ENCODE measurements at regions not wholly inside any gene's neighbourhood (a gene's known extent, or its start where the extent isn't known, plus 50 kb on each side); places are given as distances from the start of the nearest gene placed in this dataset.

- Histone ChIP-seq H4K20me1 (replicated peaks; ENCODE audit: control insufficient read depth, insufficient read depth, low read length) (no peaks in the 10 kb centered on the region), H3K4me3 (no peak overlapping the region), H2AFZ (ENCODE audit: low read depth, low read length) (peak overlapping the region; percentile 34; the same call in 1 of the 2 replicates), H3K4me1 (replicated peaks in 1 of 2; ENCODE audit: control insufficient read depth in 2 of 2, insufficient read depth in 2 of 2, low read length in 2 of 2) (peaks cover 0 to 7% of the 10 kb centered on the region in 2 experiments; a peak in 4 of 5 replicates), H3K36me3 (ENCODE audit: control insufficient read depth, insufficient read depth, low read length) (no peaks in the 10 kb centered on the region), H3K27me3 (ENCODE audit: control insufficient read depth in 2 of 2, insufficient read depth in 2 of 2, low read length in 2 of 2) (peaks cover 0 to 3% of the 10 kb centered on the region in 2 experiments; a peak in 1 of 5 replicates), H3K79me2 (ENCODE audit: control insufficient read depth, insufficient read depth, low read length) (no peaks in the 10 kb centered on the region), H3K9ac (ENCODE audit: insufficient read depth in 1 of 2, low read depth in 2 of 2, low read length in 2 of 2) (no peak overlapping the region), H3K9me1 (ENCODE audit: control insufficient read depth, insufficient read depth, low read length) (no peaks in the 10 kb centered on the region), H3K27ac (ENCODE audit: extremely low read depth, low read depth, low read length) (no peak overlapping the region), H3K4me2 (ENCODE audit: insufficient read depth, low read length) (no peak overlapping the region), H3K9me3 (replicated peaks; ENCODE audit: control insufficient read depth, insufficient read depth, low read depth, low read length) (no peaks in the 10 kb centered on the region)
- CTCF ChIA-PET (ENCODE audit: low intra/inter-chr PET ratio): no interaction called here
- FAIRE-seq: no peak
- DNase-seq (ENCODE audit: extremely low read depth in 1 of 4, low spot score in 3 of 4): no peak
- POLR2A ChIA-PET: interaction anchor here (0.6 to 1.6 kb wide), 3 partner anchors 37 to 411 kb away, joined by 3 to 6 read pairs (median 4); no protein-coding TSS in a partner anchor
- 9% methylated on average over 2 of the region's 2 CpGs for WGBS (ENCODE audit: insufficient coverage, low coverage, missing lambda C conversion rate)
- ATAC-seq: no peak
- in situ Hi-C loops (cut with MboI): no loop called here
- no TSS peak for BruUV-seq (replicated peaks)
- no peak for TF ChIP-seq ZNF174 (CRISPR knock-in tag; IDR thresholded peaks at IDR 0.05)
- no peak for TF ChIP-seq EWSR1 (IDR thresholded peaks at IDR 0.05; ENCODE audit: borderline replicate concordance, low read depth, partially characterized antibody)
- TF ChIP-seq KDM1A (IDR thresholded peaks at IDR 0.05): no peak
- TF ChIP-seq PKNOX1 (IDR thresholded peaks at IDR 0.05): peak; percentile 27; the same call in 1 of the 2 replicates
- TF ChIP-seq ZNF134 (CRISPR knock-in tag; conservative IDR thresholded peaks at IDR 0.05): no peak
- no peak for TF ChIP-seq RBM39 (optimal IDR thresholded peaks at IDR 0.05; ENCODE audit: low read depth, low read length)
- intact Hi-C loops (cut with micrococcal nuclease): no loop called here
Measured at GRCh38 chr1:235017719-235018118, 110.9 kb downstream of the TOMM20 start.

Data from K562 (cell line).